GM12865 (cell line): ENCODE measurements at regions not wholly inside any gene's neighbourhood (a gene's known extent, or its start where the extent isn't known, plus 50 kb on each side); places are given as distances from the start of the nearest gene placed in this dataset.
"Not testable (repeated sequence)": the region's sequence is repeated elsewhere in the genome, so short reads cannot be mapped to it uniquely, and the experiment has no call there.

Experiments
- DNase-seq: peaks from one replicate; pipeline ENCODE4 v3.0.0; 2010; ENCODE audit warnings: low read depth
- H3K4me3 ChIP-seq: 2 replicates; pipeline ENCODE4 v1.5.1; 2011; ENCODE audit warnings: mild to moderate bottlenecking, low read depth, low read length, control low read depth
- TF ChIP-seq, protein P1 (sequence below): IDR thresholded peaks from 2 replicates; pipeline ENCODE4 v1.5.1; 2011; ENCODE audit warnings: low read length, control low read depth, low read depth, inconsistent platforms; ENCODE audit not compliant: insufficient read depth; ENCODE audit errors: missing control alignments

DNA sequence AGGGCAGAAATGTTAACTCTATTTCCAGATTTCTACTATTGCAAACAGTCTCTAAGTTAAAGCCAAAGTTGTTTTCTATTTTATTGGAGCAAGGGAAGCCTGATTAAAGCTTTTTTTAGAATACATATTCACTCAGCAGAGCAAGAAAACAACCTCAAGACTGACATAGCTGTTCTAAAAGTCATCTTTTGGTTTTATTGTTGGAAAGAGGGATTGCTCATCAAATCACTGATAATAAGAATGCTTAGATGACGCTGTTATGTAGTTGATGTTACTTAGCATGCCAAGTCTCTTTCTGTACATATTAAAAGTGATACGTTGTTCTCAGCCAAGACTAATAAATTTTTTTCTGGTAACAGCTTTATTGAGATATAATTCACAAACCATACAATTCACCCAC is 172.6 kb upstream of the LAMA2 start:
- DNase-seq = no peak
- TF ChIP-seq, protein P1, sequence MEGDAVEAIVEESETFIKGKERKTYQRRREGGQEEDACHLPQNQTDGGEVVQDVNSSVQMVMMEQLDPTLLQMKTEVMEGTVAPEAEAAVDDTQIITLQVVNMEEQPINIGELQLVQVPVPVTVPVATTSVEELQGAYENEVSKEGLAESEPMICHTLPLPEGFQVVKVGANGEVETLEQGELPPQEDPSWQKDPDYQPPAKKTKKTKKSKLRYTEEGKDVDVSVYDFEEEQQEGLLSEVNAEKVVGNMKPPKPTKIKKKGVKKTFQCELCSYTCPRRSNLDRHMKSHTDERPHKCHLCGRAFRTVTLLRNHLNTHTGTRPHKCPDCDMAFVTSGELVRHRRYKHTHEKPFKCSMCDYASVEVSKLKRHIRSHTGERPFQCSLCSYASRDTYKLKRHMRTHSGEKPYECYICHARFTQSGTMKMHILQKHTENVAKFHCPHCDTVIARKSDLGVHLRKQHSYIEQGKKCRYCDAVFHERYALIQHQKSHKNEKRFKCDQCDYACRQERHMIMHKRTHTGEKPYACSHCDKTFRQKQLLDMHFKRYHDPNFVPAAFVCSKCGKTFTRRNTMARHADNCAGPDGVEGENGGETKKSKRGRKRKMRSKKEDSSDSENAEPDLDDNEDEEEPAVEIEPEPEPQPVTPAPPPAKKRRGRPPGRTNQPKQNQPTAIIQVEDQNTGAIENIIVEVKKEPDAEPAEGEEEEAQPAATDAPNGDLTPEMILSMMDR = no peak
- no peak overlapping the region for H3K4me3 ChIP-seq

DNA sequence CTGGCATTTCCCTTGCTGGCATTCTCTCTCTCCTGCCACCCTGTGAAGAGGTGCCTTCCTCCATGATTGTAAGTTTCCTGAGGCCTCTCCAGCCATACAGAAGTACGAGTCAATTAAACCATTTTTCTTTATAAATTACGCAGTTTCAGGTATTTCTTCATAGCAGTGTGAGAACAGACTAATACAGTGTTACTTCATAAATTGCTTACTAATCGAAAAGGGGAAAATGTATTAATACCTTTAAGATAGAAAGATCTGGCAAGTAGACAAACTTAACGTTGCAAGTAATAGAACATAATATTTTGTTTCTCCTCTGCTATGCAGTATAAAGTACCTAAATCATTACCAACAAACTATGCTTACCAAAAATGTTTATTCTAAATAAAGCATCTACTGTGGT is 178.3 kb upstream of the LAMA2 start:
- no peak overlapping the region for H3K4me3 ChIP-seq
- TF ChIP-seq, protein P1 = no peak
- DNase-seq = no peak

DNA sequence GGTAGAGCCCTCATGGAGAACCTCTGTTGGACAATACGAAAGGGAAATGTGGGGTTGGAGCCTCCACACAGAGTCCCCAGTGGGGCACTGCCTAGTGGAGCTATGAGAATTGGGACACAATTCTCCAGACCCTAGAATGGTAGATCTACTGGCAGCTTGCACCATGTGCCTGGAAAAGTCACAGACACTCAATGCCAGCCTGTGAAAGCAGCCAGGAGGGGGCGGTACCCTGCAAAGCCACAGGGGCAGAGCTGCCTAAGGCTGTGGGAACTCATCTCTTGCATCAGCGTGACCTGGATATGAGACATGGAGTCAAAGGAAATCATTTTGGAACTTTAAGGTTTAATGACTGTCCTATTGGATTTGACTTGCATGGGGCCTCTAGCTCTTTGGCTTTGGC is 179.1 kb upstream of the LAMA2 start:
- DNase-seq, H3K4me3 ChIP-seq: not testable (repeated sequence)

DNA sequence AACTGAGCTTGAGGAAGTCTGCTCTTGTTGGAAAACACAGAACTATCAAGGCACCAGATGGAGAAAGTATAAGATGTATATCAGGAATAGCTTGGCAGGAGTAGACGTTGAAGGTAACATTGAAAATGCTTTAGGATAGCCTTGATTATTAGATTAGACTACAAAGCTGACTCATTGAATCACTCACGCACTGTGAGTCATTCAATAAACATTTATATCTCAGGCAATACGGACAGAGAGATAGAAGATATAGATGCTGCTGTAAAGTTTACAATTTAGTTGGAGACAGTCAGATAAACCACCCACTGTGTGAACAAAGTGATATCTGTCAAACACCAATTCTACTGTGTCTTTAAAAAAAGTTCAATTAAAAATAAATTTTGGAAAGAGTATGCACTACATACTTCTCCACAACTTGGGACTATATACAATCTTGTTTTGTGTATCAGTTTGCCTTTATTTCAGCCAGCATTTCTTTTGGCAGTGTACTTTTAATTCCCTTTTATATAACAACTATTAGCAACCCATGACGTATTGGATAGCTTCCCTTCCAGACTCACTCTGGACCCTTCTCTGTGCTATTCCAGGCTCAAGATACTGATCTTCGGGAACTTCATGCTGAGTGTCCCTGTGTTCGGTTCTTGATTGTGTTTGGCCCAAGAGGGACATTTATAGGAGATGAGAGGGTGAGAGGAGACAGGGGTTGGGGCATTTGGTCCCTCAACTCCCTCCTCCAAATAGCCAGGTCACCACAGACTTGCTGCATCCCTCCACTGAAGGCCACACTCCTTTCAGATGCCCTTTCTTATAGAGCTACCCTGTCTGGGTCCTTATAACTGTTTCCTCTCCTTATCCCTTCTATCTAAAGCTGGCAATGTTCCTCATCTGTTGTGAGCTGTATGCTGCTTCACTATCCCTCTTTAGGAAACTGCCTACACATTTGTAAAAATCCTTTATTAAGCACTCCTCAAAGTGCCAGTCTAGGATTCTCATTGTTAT is 176.6 kb upstream of the PTPRK start:
- TF ChIP-seq, protein P1 = no peak
- no peak overlapping the region for H3K4me3 ChIP-seq
- no peak for DNase-seq

DNA sequence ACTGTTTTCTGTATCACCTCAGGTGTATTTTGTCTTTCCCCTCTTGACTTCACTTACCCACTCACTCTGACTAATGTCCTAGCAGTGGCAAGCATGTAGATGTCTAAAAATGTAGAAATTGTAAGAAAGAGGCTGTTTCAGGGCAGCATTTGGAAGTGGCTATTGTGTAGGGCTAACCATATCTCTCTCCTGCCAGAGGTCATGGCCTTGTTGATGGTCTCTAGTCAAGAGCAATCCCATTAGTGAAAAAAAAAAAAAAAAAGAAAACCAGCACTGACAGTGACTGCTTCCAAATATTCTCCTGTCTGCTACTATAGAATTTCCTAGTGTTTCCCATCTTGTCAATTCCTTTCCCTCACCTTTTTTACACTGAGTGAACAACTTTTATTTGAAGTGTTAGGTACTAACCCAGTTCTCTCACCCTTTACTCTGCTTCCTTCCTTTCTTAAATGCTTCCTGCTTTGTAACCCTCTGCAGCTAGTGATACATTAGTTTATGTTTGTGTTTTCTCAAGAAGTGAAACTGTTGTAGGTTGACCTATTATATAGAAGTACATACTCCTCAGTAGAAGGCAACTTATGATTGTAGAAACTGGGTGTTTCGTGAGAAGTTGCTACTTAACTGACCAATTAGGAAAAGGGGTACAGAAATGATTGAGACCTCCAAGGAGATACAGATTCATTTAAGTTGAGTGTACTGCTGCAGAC is 174.1 kb upstream of the PTPRK start:
- TF ChIP-seq, protein P1 = no peak
- peak; percentile 3 for DNase-seq
- no peak overlapping the region for H3K4me3 ChIP-seq

DNA sequence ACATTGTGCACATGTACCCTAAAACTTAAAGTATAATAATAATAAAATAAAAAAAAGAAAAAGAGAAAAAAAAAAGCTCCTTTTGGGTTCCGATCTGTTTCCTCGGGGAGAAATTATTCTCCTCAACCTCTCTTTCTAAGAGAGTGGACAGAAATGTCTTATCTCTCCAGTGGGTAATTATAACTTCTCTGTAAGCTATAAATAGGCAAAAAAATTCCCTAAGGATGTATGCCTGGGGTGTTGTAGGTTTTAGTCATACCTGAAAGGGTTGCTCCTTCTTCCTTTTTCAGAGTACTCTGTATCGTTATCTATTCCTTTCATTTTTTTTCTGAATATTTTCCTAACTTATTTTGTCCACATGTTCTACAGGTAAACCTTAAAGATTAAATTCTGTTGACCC is 169.7 kb upstream of the PTPRK start:
- no peak overlapping the region for H3K4me3 ChIP-seq
- DNase-seq = no peak
- TF ChIP-seq, protein P1 = no peak

DNA sequence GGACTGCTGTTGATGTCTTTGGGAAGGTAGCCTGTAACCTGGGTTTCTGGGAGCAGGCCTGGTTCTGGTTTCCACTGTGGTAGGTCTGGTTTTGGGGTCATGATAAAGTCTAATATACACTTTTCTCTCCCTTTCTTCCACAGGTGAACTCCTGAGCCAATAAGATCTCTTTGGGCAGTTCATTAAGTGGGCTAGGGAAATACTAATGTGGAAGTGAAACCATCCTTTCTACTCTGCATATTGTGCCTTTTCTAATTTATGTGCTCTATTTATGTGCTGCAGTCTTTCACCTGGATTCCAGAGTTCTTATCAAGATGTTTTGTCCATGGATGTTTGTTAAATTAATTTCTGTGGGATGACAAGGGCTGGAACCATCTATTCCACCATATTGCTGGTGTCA is 165.7 kb upstream of the PTPRK start:
- TF ChIP-seq, protein P1 = no peak
- no peak for DNase-seq
- H3K4me3 ChIP-seq = no peak overlapping the region
